Right lobe of liver (tissue), 6 donors: ENCODE measurements at regions not wholly inside any gene's neighbourhood (a gene's known extent, or its start where the extent isn't known, plus 50 kb on each side); places are given as distances from the start of the nearest gene placed in this dataset.
A peak's percentile ranks its signal among the peaks of the same experiment; 100 is the strongest.
"Not testable (repeated sequence)": the region's sequence is repeated elsewhere in the genome, so short reads cannot be mapped to it uniquely, and the experiment has no call there.

Source experiments
- ATAC-seq, 4 donors: fragments of 200-7000 bp; cut with Tn5 transposase; one replicate each; pipeline ENCODE4 v1.9.1; 2020; ENCODE audit warnings: mild to moderate bottlenecking in 4 of 4, moderate library complexity in 4 of 4
- DNase-seq, 3 donors: peaks; one replicate each; pipeline ENCODE4 v3.0.0-alpha.2; 2020
- H3K27ac ChIP-seq, 3 donors: fragments of 200-600 bp; one replicate each; pipeline ENCODE4 v1.8.0; 2022
- H3K27me3 ChIP-seq, 2 donors: fragments of 200-600 bp; one replicate each; pipeline ENCODE4 v1.8.0; 2022
- H3K36me3 ChIP-seq, 4 donors: fragments of 200-600 bp; sonication (generic) in 1 of 4; one replicate each; pipeline versions ENCODE4 v1.5.1 to v1.8.0; 2017 to 2022; ENCODE audit warnings: control low read depth in 1 of 4
- H3K4me1 ChIP-seq, 4 donors: fragments of 200-600 bp; sonication (generic) in 1 of 4; one replicate each; pipeline versions ENCODE4 v1.5.1 to v1.8.0; 2017 to 2022; ENCODE audit warnings: control low read depth in 1 of 4
- H3K4me3 ChIP-seq, 3 donors: fragments of 200-600 bp; one replicate each; pipeline ENCODE4 v1.8.0; 2022
- H3K9me3 ChIP-seq, 4 donors: fragments of 200-600 bp; sonication (generic) in 1 of 4; one replicate each; pipeline versions ENCODE4 v1.5.1 to v1.8.0; 2017 to 2022; ENCODE audit warnings: control low read depth in 1 of 4
- WGBS: methylation state at CpG from one replicate; pipeline ENCODE4 v1.1.6; 2018; ENCODE audit warnings: low coverage, low lambda C conversion rate; ENCODE audit not compliant: insufficient coverage; ENCODE audit errors: missing lambda C conversion rate; 5-methylcytosine and 5-hydroxymethylcytosine counted together
- intact Hi-C, 2 donors: fragments of 100-400 bp; cut with DNase I; formaldehyde crosslinking; loops; one replicate each; pipeline versions ENCODE4 v1.11.2 to v1.14.1; 2022
- donor health status: DM: no; HTN: yes; CAD: no.
- donor health status: DM: no; HTN: no; CAD: no.
- donor health status: DM: no; HTN: no; CAD: no.
- donor health status: DM: no; HTN: yes; CAD: no.
- donor health status: DM: no; HTN: yes; CAD: no.

- WGBS: 71% methylated on average over 14 of the region's 54 CpGs
- not testable (repeated sequence) for ATAC-seq
These were observed 57.3 kb downstream of the TP53TG3F start for GRCh38 chr16:33516686-33517085.

More at GRCh38 chr16:33516686-33517085, 57.3 kb downstream of the TP53TG3F start:
- H3K36me3 ChIP-seq, H3K27ac ChIP-seq, H3K27me3 ChIP-seq, intact Hi-C loops, H3K4me3 ChIP-seq, H3K4me1 ChIP-seq, H3K9me3 ChIP-seq: not testable (repeated sequence)
- peak in 1 of 3 donors; percentile 10 for DNase-seq
